Endothelial cell of umbilical vein (primary cell): ENCODE measurements at regions not wholly inside any gene's neighbourhood (a gene's known extent, or its start where the extent isn't known, plus 50 kb on each side); places are given as distances from the start of the nearest gene placed in this dataset.

Source experiments
- BruUV-seq: library from RNA; stranded (reverse); fragments of 400-500 nt; replicated peaks from 2 replicates; lab custom pipeline; 2021; lab: Mats Ljungman, UMichigan
- CTCF ChIA-PET: fragments of 300-600, 350-600 bp; sonication (Branson Sonifier 250); formaldehyde crosslinking; loops from one replicate; lab custom pipeline; 2021; ENCODE audit warnings: antibody characterized with exemption, inconsistent platforms; lab: Charles Lee
- POLR2A ChIA-PET: fragments of 300-600, 350-600 bp; sonication (Branson Sonifier 250); formaldehyde crosslinking; loops from one replicate; lab custom pipeline; 2021; ENCODE audit warnings: antibody characterized with exemption, inconsistent platforms; lab: Charles Lee
- DNase-seq: peaks from one replicate; pipeline ENCODE4 v3.0.0-alpha.2; 2011; ENCODE audit warnings: low read depth, low spot score
- FAIRE-seq: peaks from 2 replicates; lab custom pipeline; 2011; peaks lifted over from hg19 to GRCh38; lab: Jason Lieb, UNC
- H2AFZ ChIP-seq: 2 replicates; pipeline ENCODE4 v1.6.0; 2012; ENCODE audit warnings: low read depth, low read length, control low read depth, inconsistent platforms
- H3K27ac ChIP-seq: 2 replicates; pipeline ENCODE4 v1.5.1; 2011; ENCODE audit warnings: low read depth, mild to moderate bottlenecking, control low read depth, low read length, moderate library complexity; ENCODE audit not compliant: insufficient read depth
- H3K27me3 ChIP-seq, 2 experiments: 2 replicates each; pipeline versions ENCODE4 v1.6.0 to v1.6.1; 2011; ENCODE audit warnings: low read length in 2 of 2, mixed read lengths in 1 of 2; ENCODE audit not compliant: control insufficient read depth in 2 of 2, insufficient read depth in 2 of 2
- H3K36me3 ChIP-seq, 2 experiments: 2 replicates in 1 of 2; 3 replicates in 1 of 2; pipeline ENCODE4 v1.5.1; 2011; ENCODE audit warnings: low read length in 2 of 2, mild to moderate bottlenecking in 1 of 2, moderate library complexity in 1 of 2; ENCODE audit not compliant: control insufficient read depth in 2 of 2, insufficient read depth in 2 of 2; ENCODE audit errors: extremely low read depth in 1 of 2
- H3K4me1 ChIP-seq: 3 replicates; pipeline ENCODE4 v1.5.1; 2011; ENCODE audit warnings: mild to moderate bottlenecking, low read length; ENCODE audit not compliant: control insufficient read depth, insufficient read depth; ENCODE audit errors: extremely low read depth
- H3K4me2 ChIP-seq: 2 replicates; pipeline ENCODE4 v1.6.1; 2011; ENCODE audit warnings: low read length, control low read depth, mixed read lengths; ENCODE audit not compliant: insufficient read depth
- H3K4me3 ChIP-seq, 3 experiments: fragments of 200-600 bp in 1 of 3; sonication (generic), shearing (Covaris generic) in 1 of 3; replicated peaks in 1 of 3; 2 replicates each; pipeline ENCODE4 v1.5.1; 2011 to 2016; ENCODE audit warnings: control low read depth in 3 of 3, low read length in 3 of 3, mild to moderate bottlenecking in 2 of 3, inconsistent platforms in 1 of 3, low read depth in 1 of 3, moderate library complexity in 1 of 3; ENCODE audit not compliant: insufficient read depth in 1 of 3
- H3K79me2 ChIP-seq: 2 replicates; pipeline ENCODE4 v1.6.0; 2012; ENCODE audit warnings: low read length, inconsistent platforms; ENCODE audit not compliant: control insufficient read depth, insufficient read depth
- H3K9ac ChIP-seq: replicated peaks from 2 replicates; pipeline ENCODE3; 2011; ENCODE audit warnings: low read length, control low read depth; ENCODE audit not compliant: insufficient read depth; ENCODE audit errors: extremely low read depth
- H3K9me1 ChIP-seq: replicated peaks from 3 replicates; pipeline ENCODE4 v1.6.0; 2011; ENCODE audit warnings: mild to moderate bottlenecking, low read length; ENCODE audit not compliant: control insufficient read depth, insufficient read depth; ENCODE audit errors: extremely low read depth
- H3K9me3 ChIP-seq: replicated peaks from 2 replicates; pipeline ENCODE4 v1.5.1; 2012; ENCODE audit warnings: low read length, inconsistent platforms; ENCODE audit not compliant: control insufficient read depth, insufficient read depth
- H4K20me1 ChIP-seq: replicated peaks from 2 replicates; pipeline ENCODE3; 2011; ENCODE audit warnings: mild to moderate bottlenecking, low read length; ENCODE audit not compliant: control insufficient read depth, insufficient read depth; ENCODE audit errors: extremely low read depth
- EZH2 ChIP-seq: IDR thresholded peaks from 2 replicates; pipeline ENCODE4 v1.6.1; 2012; ENCODE audit warnings: borderline replicate concordance, low read depth, mild to moderate bottlenecking, moderate library complexity, low read length, inconsistent platforms; ENCODE audit not compliant: severe bottlenecking
- FOS ChIP-seq: IDR thresholded peaks from 2 replicates; pipeline ENCODE4 v1.6.1; 2011; ENCODE audit warnings: mild to moderate bottlenecking, low read length, moderate library complexity, borderline replicate concordance; ENCODE audit not compliant: insufficient read depth
- GATA2 ChIP-seq: IDR thresholded peaks from 2 replicates; pipeline ENCODE4 v1.7.0; 2011; ENCODE audit warnings: low read depth, mild to moderate bottlenecking, moderate library complexity, mixed read lengths, low read length; ENCODE audit not compliant: insufficient read length, insufficient read depth
- JUN ChIP-seq: IDR thresholded peaks from 2 replicates; pipeline ENCODE4 v1.6.1; 2011; ENCODE audit warnings: borderline replicate concordance, low read depth; ENCODE audit not compliant: insufficient read length, insufficient read depth
- MYC ChIP-seq: IDR thresholded peaks from one replicate; pipeline ENCODE4 v1.6.1; 2011; ENCODE audit warnings: mild to moderate bottlenecking, low read depth, low read length
- POLR2A ChIP-seq: IDR thresholded peaks from 2 replicates; pipeline ENCODE4 v1.6.1; 2012; ENCODE audit warnings: low read depth, mild to moderate bottlenecking, control low read depth, low read length
- POLR2AphosphoS5 ChIP-seq: IDR thresholded peaks from 2 replicates; pipeline ENCODE4 v1.6.1; 2012; ENCODE audit warnings: low read depth, mild to moderate bottlenecking, control low read depth, low read length, moderate library complexity; ENCODE audit not compliant: insufficient read depth
- dilution Hi-C: fragments of 300-500 bp; cut with MboI; formaldehyde crosslinking; loops from one replicate; pipeline ENCODE4 v1.15.0; 2019; ENCODE audit warnings: low sequenced_read_pairs; ENCODE audit not compliant: extremely low pct_ligation_motif_present
- intact Hi-C: fragments of 100-400 bp; cut with micrococcal nuclease; formaldehyde crosslinking; loops from one replicate; pipeline ENCODE4 v1.10.0; 2022
- TF ChIP-seq, protein P1 (sequence below), 2 donors: IDR thresholded peaks; 1 replicate in 1 of 2; 2 replicates in 1 of 2; pipeline ENCODE4 v1.5.1; 2011; ENCODE audit warnings: low read length in 2 of 2, mild to moderate bottlenecking in 2 of 2, moderate library complexity in 2 of 2, control low read depth in 1 of 2, inconsistent platforms in 1 of 2, low read depth in 1 of 2; ENCODE audit not compliant: insufficient read depth in 1 of 2; ENCODE audit errors: extremely low read depth in 1 of 2
- TF ChIP-seq, protein P2 (sequence below): IDR thresholded peaks from 2 replicates; pipeline ENCODE4 v1.6.1; 2011; ENCODE audit not compliant: insufficient read depth, insufficient read length

DNA sequence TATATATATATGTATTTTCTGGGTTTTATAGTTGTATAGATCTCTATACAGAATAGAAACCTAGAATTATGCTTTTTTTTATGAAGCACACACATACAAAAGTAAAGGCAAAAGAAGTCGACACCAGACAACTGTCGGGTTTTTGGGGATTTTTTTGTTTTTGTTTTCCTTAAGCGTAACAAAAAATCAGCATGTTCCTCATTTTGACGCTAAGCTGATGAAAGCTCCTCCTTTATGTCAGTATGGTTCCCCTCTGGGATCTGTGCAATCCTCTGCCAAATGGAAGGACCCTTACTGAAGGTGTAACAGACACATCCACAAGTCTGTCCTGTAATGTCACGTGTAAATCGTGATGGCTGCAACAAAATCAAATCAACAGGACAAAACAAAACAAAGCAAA lies 226.2 kb downstream of the RHOU start:
- Histone ChIP-seq H2AFZ (no peak overlapping the region), H3K4me2 (no peak overlapping the region), H3K9ac (no peak overlapping the region), H3K36me3 (no peaks in the 10 kb centered on the region), H3K27ac (no peak overlapping the region), H3K4me1 (no peaks in the 10 kb centered on the region), H3K79me2 (no peaks in the 10 kb centered on the region), H3K9me1 (no peaks in the 10 kb centered on the region), H3K4me3 (no peak overlapping the region), H3K27me3 (no peaks in the 10 kb centered on the region), H4K20me1 (no peaks in the 10 kb centered on the region), H3K9me3 (no peaks in the 10 kb centered on the region)
- ChIA-PET CTCF (interaction anchor here (1.0 kb wide), 1 partner anchor 9 kb away, joined by 3 read pairs; no protein-coding TSS in a partner anchor), POLR2A (no interaction called here)
- intact Hi-C loops, result no loop called here
- TF ChIP-seq MYC (no peak), GATA2 (no peak), EZH2 (no peak), FOS (no peak), POLR2AphosphoS5 (no peak), POLR2A (no peak), JUN (no peak)
- TF ChIP-seq, protein P1, sequence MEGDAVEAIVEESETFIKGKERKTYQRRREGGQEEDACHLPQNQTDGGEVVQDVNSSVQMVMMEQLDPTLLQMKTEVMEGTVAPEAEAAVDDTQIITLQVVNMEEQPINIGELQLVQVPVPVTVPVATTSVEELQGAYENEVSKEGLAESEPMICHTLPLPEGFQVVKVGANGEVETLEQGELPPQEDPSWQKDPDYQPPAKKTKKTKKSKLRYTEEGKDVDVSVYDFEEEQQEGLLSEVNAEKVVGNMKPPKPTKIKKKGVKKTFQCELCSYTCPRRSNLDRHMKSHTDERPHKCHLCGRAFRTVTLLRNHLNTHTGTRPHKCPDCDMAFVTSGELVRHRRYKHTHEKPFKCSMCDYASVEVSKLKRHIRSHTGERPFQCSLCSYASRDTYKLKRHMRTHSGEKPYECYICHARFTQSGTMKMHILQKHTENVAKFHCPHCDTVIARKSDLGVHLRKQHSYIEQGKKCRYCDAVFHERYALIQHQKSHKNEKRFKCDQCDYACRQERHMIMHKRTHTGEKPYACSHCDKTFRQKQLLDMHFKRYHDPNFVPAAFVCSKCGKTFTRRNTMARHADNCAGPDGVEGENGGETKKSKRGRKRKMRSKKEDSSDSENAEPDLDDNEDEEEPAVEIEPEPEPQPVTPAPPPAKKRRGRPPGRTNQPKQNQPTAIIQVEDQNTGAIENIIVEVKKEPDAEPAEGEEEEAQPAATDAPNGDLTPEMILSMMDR (IDR thresholded peaks at IDR 0.05; ENCODE audit: extremely low read depth in 1 of 2, insufficient read depth in 1 of 2, low read depth in 1 of 2, low read length in 2 of 2), result no peak
- TF ChIP-seq, protein P2, sequence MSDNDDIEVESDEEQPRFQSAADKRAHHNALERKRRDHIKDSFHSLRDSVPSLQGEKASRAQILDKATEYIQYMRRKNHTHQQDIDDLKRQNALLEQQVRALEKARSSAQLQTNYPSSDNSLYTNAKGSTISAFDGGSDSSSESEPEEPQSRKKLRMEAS, result no peak
- dilution Hi-C loops, result no loop called here
- FAIRE-seq, result no peak
- BruUV-seq, result no TSS peak
- DNase-seq, result no peak
